A204.1 (cell line): ENCODE measurements at regions not wholly inside any gene's neighbourhood (a gene's known extent, or its start where the extent isn't known, plus 50 kb on each side); places are given as distances from the start of the nearest gene placed in this dataset.

Experiments
- FAIRE-seq: peaks from 2 replicates; lab custom pipeline; 2012; peaks lifted over from hg19 to GRCh38; lab: Jason Lieb, UNC

GRCh38 chr3:117523418-117523817 lies 813.8 kb downstream of the TUSC7 start:
- no peak for FAIRE-seq

DNA sequence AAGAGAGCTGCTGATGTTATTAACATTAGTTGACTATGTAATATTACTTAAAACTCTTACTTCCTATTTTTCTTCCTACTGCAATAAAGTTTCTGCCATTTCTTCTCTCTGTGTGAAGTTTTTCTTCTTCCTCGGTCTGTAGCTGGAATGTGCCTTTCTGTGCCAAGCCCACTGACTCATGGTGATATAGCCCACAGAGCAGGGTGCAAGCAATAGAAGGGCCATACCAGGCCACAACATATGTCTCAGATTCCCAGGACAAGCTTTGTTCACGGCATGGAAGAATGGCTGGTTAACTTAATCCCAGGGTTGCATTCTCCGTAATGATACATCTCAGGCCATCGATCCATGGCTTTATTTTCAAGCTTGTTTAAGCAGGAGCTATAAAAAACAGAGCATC lies 815.3 kb downstream of the TUSC7 start:
- no peak for FAIRE-seq

DNA sequence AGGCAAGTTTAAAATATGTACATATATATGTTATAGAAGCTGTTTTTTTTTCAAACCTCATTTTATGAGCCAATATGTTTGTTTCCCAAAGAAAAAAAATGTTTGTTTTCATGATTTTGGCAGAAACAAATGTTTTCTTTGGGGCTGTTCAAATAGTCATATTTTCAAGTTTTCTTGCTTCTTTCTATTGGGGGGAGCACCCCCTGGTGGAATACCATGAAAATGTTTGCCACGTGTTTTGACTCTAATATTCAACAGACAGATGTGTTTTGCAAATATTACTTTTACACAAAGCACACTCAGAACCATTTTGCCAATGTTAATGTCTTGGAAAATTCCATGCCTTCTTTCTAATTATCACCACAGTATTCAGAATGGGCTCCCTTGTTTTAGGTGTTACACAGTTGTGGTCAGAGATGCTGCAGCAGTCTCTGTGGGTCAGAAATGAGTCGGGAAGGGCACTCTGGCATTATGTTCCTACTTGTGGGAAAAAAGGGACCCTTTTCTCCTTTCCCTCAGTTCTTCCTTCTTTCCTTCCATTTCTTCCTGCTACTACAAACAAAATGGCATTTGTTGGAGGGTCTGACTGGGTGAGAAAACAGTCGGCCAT lies 817.0 kb downstream of the TUSC7 start:
- no peak for FAIRE-seq

DNA sequence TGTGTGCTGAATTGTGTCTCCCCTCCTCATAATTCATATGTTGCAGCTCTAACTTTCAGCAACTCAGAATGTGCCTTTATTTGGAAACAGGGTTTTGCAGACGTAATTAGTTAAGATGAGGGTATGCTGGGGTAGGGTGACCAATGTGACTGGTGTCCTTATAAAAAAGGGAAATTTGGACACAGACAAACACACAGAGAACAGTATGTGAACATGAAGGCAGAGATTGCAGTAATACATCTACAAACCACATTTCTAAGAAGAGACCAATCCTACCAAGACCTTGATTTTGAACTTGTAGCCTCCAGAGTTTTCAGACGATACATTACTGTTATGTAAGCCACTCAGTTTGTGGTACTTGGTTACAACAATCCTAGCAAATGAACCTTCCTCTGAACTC lies 817.8 kb downstream of the TUSC7 start:
- no peak for FAIRE-seq

DNA sequence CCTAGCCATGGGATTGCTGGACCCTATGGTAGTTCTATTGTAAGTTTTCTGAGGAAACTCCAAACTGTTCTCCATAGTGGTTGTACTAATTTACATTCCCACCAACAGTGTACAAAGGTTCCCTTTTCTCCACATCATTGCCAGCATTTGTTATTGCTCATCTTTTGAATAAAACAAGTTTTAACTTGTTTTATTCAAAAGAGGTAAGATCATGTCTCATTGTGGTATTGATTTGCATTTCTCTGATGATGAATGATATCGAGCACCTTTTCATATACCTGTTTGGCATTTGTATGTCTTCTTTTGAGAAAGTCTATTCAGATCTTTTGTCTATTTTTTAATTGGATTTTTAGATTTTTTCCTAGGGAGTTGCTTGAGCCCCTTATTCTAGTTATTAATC lies 819.1 kb downstream of the TUSC7 start:
- FAIRE-seq, result no peak

DNA sequence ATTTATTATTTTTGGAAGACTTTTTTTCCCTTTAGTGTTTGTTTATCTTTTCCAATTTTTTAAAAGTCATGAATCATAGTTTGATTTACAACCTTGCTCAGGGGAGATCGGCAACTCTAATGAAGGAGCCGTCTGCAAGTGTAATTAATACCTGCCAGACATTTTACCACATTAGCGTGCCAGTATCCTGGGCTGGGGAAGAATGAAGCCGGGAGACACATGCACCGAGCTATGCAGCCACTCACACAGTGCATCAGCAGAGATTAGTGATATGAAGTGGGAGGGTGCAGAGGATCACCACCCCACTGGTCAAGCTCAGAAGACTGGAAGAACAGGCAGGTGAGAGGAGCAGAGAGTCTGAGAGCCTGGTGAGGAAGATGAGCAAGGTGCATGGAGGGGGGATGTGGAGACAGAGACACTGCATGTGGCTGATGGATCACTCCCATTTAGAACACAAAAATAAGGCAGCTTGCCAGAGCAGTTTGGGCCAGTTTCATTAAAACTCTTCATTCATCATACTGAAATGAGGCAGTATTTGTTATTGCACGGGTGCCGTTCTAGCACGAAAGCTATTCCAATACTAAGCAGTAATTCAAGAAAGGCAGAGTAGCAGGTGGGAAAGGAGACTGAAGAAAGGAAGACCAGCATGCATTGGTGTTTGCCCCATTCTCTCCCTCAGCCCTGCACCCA lies 821.6 kb downstream of the TUSC7 start:
- FAIRE-seq, result no peak

- FAIRE-seq, result no peak
These were observed 822.7 kb downstream of the TUSC7 start for GRCh38 chr3:117532268-117532667.

- no peak for FAIRE-seq
These were observed 824.6 kb downstream of the TUSC7 start for GRCh38 chr3:117534138-117534537.

GRCh38 chr3:117536006-117536405 lies 826.4 kb downstream of the TUSC7 start:
- no peak for FAIRE-seq

DNA sequence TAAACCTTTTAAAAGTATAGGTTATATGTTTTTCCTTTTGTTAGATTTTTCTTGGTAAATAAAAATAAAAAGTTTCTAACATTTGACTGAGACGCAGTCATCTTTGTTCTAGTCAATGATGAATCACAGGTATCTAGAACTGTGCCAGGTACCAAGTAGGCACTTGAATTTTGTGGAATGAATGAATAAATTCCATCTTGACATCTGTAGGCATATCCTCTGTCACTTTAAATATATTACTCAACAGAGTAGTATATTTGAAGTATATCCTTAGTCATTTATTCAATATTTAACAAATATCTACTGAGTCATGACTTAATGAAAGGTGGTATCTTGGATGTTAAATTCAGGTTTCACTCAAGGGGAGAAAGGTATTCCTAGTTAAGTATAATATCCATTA lies 828.4 kb downstream of the TUSC7 start:
- no peak for FAIRE-seq

DNA sequence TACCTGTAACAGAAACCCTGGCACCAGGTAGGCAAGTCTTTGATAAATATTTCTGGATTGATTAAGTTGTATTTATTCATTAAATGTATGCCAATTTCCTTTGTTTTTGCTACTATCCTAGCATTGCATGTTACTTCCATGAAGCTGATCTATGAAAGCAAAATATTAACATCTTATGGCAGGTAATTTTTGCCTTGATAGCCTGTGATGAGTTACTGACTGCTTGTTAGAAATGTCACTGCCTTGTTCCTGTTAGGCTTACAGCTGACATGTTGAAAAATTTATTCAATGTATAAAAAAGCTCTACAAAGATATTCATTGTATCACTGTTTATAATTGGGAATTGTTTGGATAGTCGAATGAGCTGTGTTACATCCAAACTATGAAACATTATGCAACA lies 830.1 kb downstream of the TUSC7 start:
- FAIRE-seq, result no peak

DNA sequence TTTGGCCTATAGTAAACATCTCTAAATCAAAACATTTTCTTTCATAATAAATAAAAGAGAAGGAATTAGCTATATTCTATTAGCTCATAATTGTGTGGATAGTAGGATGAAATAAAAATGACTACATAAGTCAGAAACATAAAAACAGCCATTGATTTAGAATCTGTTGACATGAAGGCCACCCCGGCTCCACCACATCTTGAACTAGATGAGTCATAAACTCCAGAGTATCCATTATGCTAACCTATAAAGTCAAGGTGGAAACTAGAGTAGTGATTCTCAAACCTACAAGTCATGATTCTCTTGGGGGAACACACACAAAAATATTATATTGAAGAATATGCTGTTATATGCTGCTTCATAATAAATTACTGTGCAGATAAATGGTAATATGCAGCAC lies 831.0 kb downstream of the TUSC7 start:
- no peak for FAIRE-seq

DNA sequence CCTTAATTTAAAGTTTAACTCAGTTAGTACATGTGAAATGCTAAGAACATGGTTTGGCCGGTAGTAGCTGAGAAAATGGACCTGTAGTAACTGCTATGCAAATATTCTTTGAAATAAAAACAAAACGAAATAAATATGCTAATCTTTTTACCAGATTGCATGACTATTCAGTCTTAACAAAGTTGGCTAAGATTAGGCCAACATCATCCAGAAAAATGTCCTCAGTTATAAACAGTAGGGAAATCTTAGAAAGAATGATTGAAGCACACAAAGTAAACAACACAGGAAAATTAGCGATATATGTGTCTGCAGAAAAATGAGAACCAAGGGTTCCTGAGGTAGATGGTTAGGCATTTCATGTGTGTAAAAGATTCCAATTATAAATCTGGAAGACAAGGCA lies 832.1 kb downstream of the TUSC7 start:
- FAIRE-seq, result no peak

DNA sequence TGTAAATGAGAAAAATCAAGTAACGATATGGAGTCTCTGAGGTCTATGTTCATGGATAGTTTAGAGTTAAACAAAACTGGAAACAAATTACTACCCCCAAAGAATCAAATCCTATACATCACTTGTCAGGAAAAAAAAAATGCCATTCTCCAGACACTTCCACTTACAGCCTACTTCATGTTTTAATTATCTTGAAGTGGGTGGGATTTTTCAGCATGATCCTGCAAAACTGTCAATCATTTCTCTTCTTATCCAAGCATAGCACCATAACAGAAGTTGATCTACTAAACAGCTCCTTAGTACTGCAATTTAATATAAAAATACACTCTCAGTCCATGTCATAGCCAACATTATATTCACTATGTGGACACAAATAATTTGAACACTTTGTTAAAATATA lies 833.9 kb downstream of the TUSC7 start:
- FAIRE-seq, result no peak

GRCh38 chr3:117545484-117545883 lies 835.9 kb downstream of the TUSC7 start:
- no peak for FAIRE-seq

GRCh38 chr3:117547956-117548550 lies 838.5 kb downstream of the TUSC7 start:
- no peak for FAIRE-seq

DNA sequence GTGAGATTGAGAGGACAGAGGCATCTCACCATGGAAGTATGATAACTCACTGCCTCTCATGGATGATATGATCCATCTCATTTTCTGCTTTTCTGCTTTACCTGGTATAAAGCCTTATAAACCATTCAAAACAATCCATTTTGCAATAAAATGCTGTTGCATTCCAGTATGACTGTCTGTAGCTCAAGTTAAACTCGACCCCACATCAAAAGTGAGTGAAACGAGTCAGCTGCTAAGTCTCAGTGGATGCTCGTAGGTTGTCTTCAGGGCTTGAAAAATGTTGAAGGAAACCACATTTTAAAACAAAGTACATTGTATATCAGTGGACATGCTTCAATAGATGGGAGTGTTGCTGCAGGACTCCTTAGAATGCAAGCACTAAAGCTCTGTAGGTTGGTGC lies 839.0 kb downstream of the TUSC7 start:
- no peak for FAIRE-seq

GRCh38 chr3:117549716-117550115 lies 840.1 kb downstream of the TUSC7 start:
- FAIRE-seq, result peak; percentile 53

DNA sequence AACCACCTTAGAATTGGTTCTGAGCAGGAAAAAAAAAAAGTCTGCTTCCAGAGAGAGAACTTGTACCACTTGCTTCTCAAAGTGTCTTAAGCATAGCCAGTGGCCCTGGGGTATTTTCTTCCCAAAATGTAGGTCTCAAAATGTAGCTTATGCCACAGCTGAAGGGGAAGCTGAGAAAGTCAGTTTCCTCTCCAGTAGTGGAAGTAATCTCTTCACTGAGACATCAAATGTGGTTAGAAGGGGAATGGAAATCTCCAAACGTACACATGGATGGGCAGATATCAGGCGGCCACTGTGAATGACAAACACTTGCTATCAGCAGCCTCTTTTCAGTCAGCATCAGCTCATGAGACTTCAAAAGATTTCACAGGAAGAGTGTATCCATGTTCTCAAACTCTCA lies 841.2 kb downstream of the TUSC7 start:
- no peak for FAIRE-seq

- no peak for FAIRE-seq
These were observed 843.9 kb downstream of the TUSC7 start for GRCh38 chr3:117553461-117553860.

- FAIRE-seq, result no peak
These were observed 847.2 kb downstream of the TUSC7 start for GRCh38 chr3:117556646-117557407.

- FAIRE-seq, result no peak
These were observed 848.0 kb downstream of the TUSC7 start for GRCh38 chr3:117557464-117558090.

GRCh38 chr3:117558681-117559080 lies 849.1 kb downstream of the TUSC7 start:
- no peak for FAIRE-seq
